Gastrocnemius medialis (tissue), 4 donors: ENCODE measurements at regions not wholly inside any gene's neighbourhood (a gene's known extent, or its start where the extent isn't known, plus 50 kb on each side); places are given as distances from the start of the nearest gene placed in this dataset.

Experiments
- ATAC-seq, 2 donors: fragments of 150-250 bp; one replicate each; pipeline ENCODE4 v1.9.1; 2016
- DNase-seq, 2 donors: peaks; one replicate each; pipeline ENCODE4 v3.0.0-alpha.2; 2019
- H3K27ac ChIP-seq, 4 donors: fragments of 200-600 bp; sonication (generic); 1 replicate in 1 of 4; 2 replicates in 3 of 4; pipeline ENCODE4 v1.5.1; 2016 to 2018; ENCODE audit warnings: mild to moderate bottlenecking in 2 of 4, moderate library complexity in 1 of 4
- H3K27me3 ChIP-seq, 3 donors: fragments of 200-600 bp; sonication (generic) in 2 of 3; 1 replicate in 1 of 3; 2 replicates in 2 of 3; pipeline versions ENCODE4 v1.5.1 to v1.6.0; 2016 to 2019; ENCODE audit warnings: mild to moderate bottlenecking in 1 of 3, moderate library complexity in 1 of 3
- H3K36me3 ChIP-seq, 2 donors: fragments of 200-600 bp; sonication (generic) in 1 of 2; one replicate each; pipeline ENCODE4 v1.5.1; 2017 to 2018
- H3K4me1 ChIP-seq, 2 donors: fragments of 200-600 bp; sonication (generic) in 1 of 2; one replicate each; pipeline ENCODE4 v1.5.1; 2016 to 2017; ENCODE audit warnings: mild to moderate bottlenecking in 2 of 2
- H3K4me3 ChIP-seq, 4 donors: fragments of 200-600 bp; sonication (generic) in 3 of 4; 1 replicate in 1 of 4; 2 replicates in 3 of 4; pipeline ENCODE4 v1.5.1; 2016 to 2019; ENCODE audit warnings: mild to moderate bottlenecking in 2 of 4
- H3K9me3 ChIP-seq, 3 donors: fragments of 200-600 bp; sonication (generic) in 2 of 3; 1 replicate in 1 of 3; 2 replicates in 2 of 3; pipeline ENCODE4 v1.5.1; 2016 to 2019
- CTCF ChIP-seq, 5 experiments: fragments of 450-650 bp in 3 of 5; fragments of 200-600 bp in 2 of 5; sonication (generic) in 2 of 5; IDR thresholded peaks in 4 of 5; conservative IDR thresholded peaks in 1 of 5; 1 replicate in 4 of 5; 2 replicates in 1 of 5; pipeline ENCODE4 v1.5.1; 2016 to 2019; ENCODE audit warnings: antibody characterized with exemption in 5 of 5, mild to moderate bottlenecking in 3 of 5, moderate library complexity in 3 of 5
- POLR2A ChIP-seq, 2 donors: fragments of 450-650 bp; IDR thresholded peaks; one replicate each; pipeline ENCODE4 v1.6.1; 2017; ENCODE audit warnings: antibody characterized with exemption in 2 of 2, mild to moderate bottlenecking in 2 of 2, moderate library complexity in 2 of 2
- in situ Hi-C, 4 donors: fragments of 200-750 bp; cut with MboI; loops; one replicate each; pipeline versions ENCODE4 v1.15.0 to v1.8.0; 2017; ENCODE audit warnings: low sequenced_read_pairs in 4 of 4
- intact Hi-C: fragments of 100-400 bp; cut with DNase I; formaldehyde crosslinking; loops from one replicate; pipeline ENCODE4 v1.15.1; 2023; ENCODE audit warnings: low total_unique reads

- Histone ChIP-seq H3K27me3 (no peaks in the 10 kb centered on the region), H3K27ac (no peak overlapping the region), H3K36me3 (peaks cover 0 to 22% of the 10 kb centered on the region in 2 donors), H3K4me1 (no peaks in the 10 kb centered on the region), H3K4me3 (no peak overlapping the region), H3K9me3 (no peaks in the 10 kb centered on the region)
- DNase-seq (peak in 1 of 2 donors; percentile 38), ATAC-seq (peak in 1 of 2 donors; percentile 30)
- in situ Hi-C loops, result no loop called here
- intact Hi-C loops, result no loop called here
- TF ChIP-seq POLR2A (IDR thresholded peaks at IDR 0.05) (no peak), CTCF (IDR thresholded peaks at IDR 0.05 in 4 of 5, conservative IDR thresholded peaks at IDR 0.05 in 1 of 5) (no peak)
These were observed 52.8 kb downstream of the PLXNA1 start for GRCh38 chr3:127035677-127036076.

GRCh38 chr3:127036209-127037020 lies 53.5 kb downstream of the PLXNA1 start:
- no peak for ATAC-seq
- TF ChIP-seq POLR2A (IDR thresholded peaks at IDR 0.05), result no peak
- TF ChIP-seq CTCF (IDR thresholded peaks at IDR 0.05 in 4 of 5, conservative IDR thresholded peaks at IDR 0.05 in 1 of 5), result no peak
- Histone ChIP-seq H3K27me3 (no peaks in the 10 kb centered on the region), H3K4me3 (no peak overlapping the region), H3K36me3 (peaks cover 0 to 16% of the 10 kb centered on the region in 2 donors), H3K27ac (no peak overlapping the region), H3K9me3 (no peaks in the 10 kb centered on the region), H3K4me1 (no peaks in the 10 kb centered on the region)
- intact Hi-C loops, result no loop called here
- in situ Hi-C loops, result no loop called here
- DNase-seq, result peak in 1 of 2 donors; percentile 13

- no peaks in the 10 kb centered on the region for H3K27me3 ChIP-seq
- H3K4me1 ChIP-seq, result no peaks in the 10 kb centered on the region
- TF ChIP-seq CTCF (IDR thresholded peaks at IDR 0.05 in 4 of 5, conservative IDR thresholded peaks at IDR 0.05 in 1 of 5) (no peak), POLR2A (IDR thresholded peaks at IDR 0.05) (no peak)
- ATAC-seq (no peak), DNase-seq (no peak)
- no peaks in the 10 kb centered on the region for H3K9me3 ChIP-seq
- in situ Hi-C loops, result no loop called here
- intact Hi-C loops, result no loop called here
- H3K4me3 ChIP-seq, result no peak overlapping the region
- H3K27ac ChIP-seq, result no peak overlapping the region
- peaks cover 0 to 16% of the 10 kb centered on the region in 2 donors for H3K36me3 ChIP-seq
These were observed 54.1 kb downstream of the PLXNA1 start for GRCh38 chr3:127037021-127037400.

GRCh38 chr3:127037418-127037841 lies 54.5 kb downstream of the PLXNA1 start:
- H3K36me3 ChIP-seq, result peaks cover 0 to 14% of the 10 kb centered on the region in 2 donors
- H3K27ac ChIP-seq, result no peak overlapping the region
- in situ Hi-C loops (no loop called here), intact Hi-C loops (no loop called here)
- DNase-seq, result peak in 1 of 2 donors; percentile 12
- no peak for ATAC-seq
- no peaks in the 10 kb centered on the region for H3K4me1 ChIP-seq
- TF ChIP-seq CTCF (IDR thresholded peaks at IDR 0.05 in 4 of 5, conservative IDR thresholded peaks at IDR 0.05 in 1 of 5) (no peak), POLR2A (IDR thresholded peaks at IDR 0.05) (no peak)
- H3K4me3 ChIP-seq, result no peak overlapping the region
- H3K27me3 ChIP-seq, result no peaks in the 10 kb centered on the region
- H3K9me3 ChIP-seq, result no peaks in the 10 kb centered on the region
